ENCODE measurements at regions not wholly inside any gene's neighbourhood (a gene's known extent, or its start where the extent isn't known, plus 50 kb on each side); places are given as distances from the start of the nearest gene placed in this dataset.

- Histone ChIP-seq H3K4me2 (ENCODE audit: insufficient read depth, low read length) (peak overlapping the region; percentile 16; the same call in 1 of the 2 replicates), H3K9ac (ENCODE audit: insufficient read depth in 1 of 2, low read depth in 2 of 2, low read length in 2 of 2) (no peak overlapping the region), H3K9me1 (ENCODE audit: control insufficient read depth, insufficient read depth, low read length) (no peaks in the 10 kb centered on the region), H3K27ac (ENCODE audit: extremely low read depth, low read depth, low read length) (no peak overlapping the region), H3K4me3 (no peak overlapping the region), H4K20me1 (replicated peaks; ENCODE audit: control insufficient read depth, insufficient read depth, low read length) (no peaks in the 10 kb centered on the region), H3K9me3 (replicated peaks; ENCODE audit: control insufficient read depth, insufficient read depth, low read depth, low read length) (no peaks in the 10 kb centered on the region), H3K79me2 (ENCODE audit: control insufficient read depth, insufficient read depth, low read length) (no peaks in the 10 kb centered on the region), H3K27me3 (ENCODE audit: control insufficient read depth in 2 of 2, insufficient read depth in 2 of 2, low read length in 2 of 2) (no peaks in the 10 kb centered on the region), H3K4me1 (replicated peaks in 1 of 2; ENCODE audit: control insufficient read depth in 2 of 2, insufficient read depth in 2 of 2, low read length in 2 of 2) (peaks cover 0 to 3% of the 10 kb centered on the region in 2 experiments; a peak in 2 of 5 replicates), H2AFZ (ENCODE audit: low read depth, low read length) (peak overlapping the region; percentile 35; the same call in 1 of the 2 replicates), H3K36me3 (ENCODE audit: control insufficient read depth, insufficient read depth, low read length) (no peaks in the 10 kb centered on the region)
- BruUV-seq (replicated peaks) = no TSS peak
- no peak for DNase-seq (ENCODE audit: extremely low read depth in 1 of 4, low spot score in 3 of 4)
- FAIRE-seq = no peak
- 50% methylated on average over 1 of the region's 1 CpG for WGBS (ENCODE audit: insufficient coverage, low coverage, missing lambda C conversion rate)
- POLR2A ChIA-PET = interaction anchor here (0.7 kb wide), 1 partner anchor 13 kb away, joined by 3 read pairs; no protein-coding TSS in a partner anchor
- ATAC-seq = no peak
- in situ Hi-C loops (cut with MboI) = loop anchor here (25.0 kb wide), 1 partner anchor 479 kb away; no protein-coding TSS in a partner anchor
- CTCF ChIA-PET (ENCODE audit: low intra/inter-chr PET ratio) = no interaction called here
- intact Hi-C loops (cut with micrococcal nuclease) = loop anchor here (2.0 to 10.0 kb wide), 3 partner anchors 139 to 567 kb away; no protein-coding TSS in a partner anchor
- TF ChIP-seq SIN3A (IDR thresholded peaks at IDR 0.05; ENCODE audit: borderline replicate concordance in 2 of 2, control insufficient read depth in 1 of 2, low read depth in 2 of 2, low read length in 2 of 2) (no peak), ZNF133 (CRISPR knock-in tag; IDR thresholded peaks at IDR 0.05) (no peak), ZNF77 (CRISPR knock-in tag; IDR thresholded peaks at IDR 0.05) (no peak), TRIM24 (IDR thresholded peaks at IDR 0.05) (no peak), E2F1 (CRISPR knock-in tag; IDR thresholded peaks at IDR 0.05) (no peak), BDP1 (IDR thresholded peaks at IDR 0.05; ENCODE audit: insufficient read depth, insufficient read length) (no peak), LEF1 (IDR thresholded peaks at IDR 0.05) (no peak), E2F6 (IDR thresholded peaks at IDR 0.05; ENCODE audit: borderline replicate concordance in 1 of 2, extremely low read depth in 1 of 2, insufficient read depth in 1 of 2, insufficient read length in 1 of 2, low read depth in 1 of 2, low read length in 1 of 2, poor library complexity in 1 of 2, severe bottlenecking in 1 of 2) (no peak), MBD1 (CRISPR knock-in tag; IDR thresholded peaks at IDR 0.05) (no peak), SMARCA4 (IDR thresholded peaks at IDR 0.05) (no peak), RBFOX2 (IDR thresholded peaks at IDR 0.05; ENCODE audit: low read depth, low read length) (no peak), LCOR (CRISPR knock-in tag; IDR thresholded peaks at IDR 0.05) (no peak), MCM3 (IDR thresholded peaks at IDR 0.05) (no peak), ZBTB12 (CRISPR knock-in tag; IDR thresholded peaks at IDR 0.05) (no peak), ZNF280A (IDR thresholded peaks at IDR 0.05; ENCODE audit: low read depth, partially characterized antibody) (no peak), SMAD3 (CRISPR knock-in tag; conservative IDR thresholded peaks at IDR 0.05) (no peak)
Measured at GRCh38 chr4:173991316-173991715, 292.2 kb downstream of the FBXO8 start.

All from K562 (cell line).